ENCODE measurements at regions not wholly inside any gene's neighbourhood (a gene's known extent, or its start where the extent isn't known, plus 50 kb on each side); places are given as distances from the start of the nearest gene placed in this dataset.
A peak's percentile ranks its signal among the peaks of the same experiment; 100 is the strongest.

- no peak overlapping the region for H3K4me3 ChIP-seq (ENCODE audit: low read length)
- H3K27me3 ChIP-seq (ENCODE audit: insufficient read depth, low read length), result no peaks in the 10 kb centered on the region
- no peak overlapping the region for H3K27ac ChIP-seq (ENCODE audit: low read length)
- no peaks in the 10 kb centered on the region for H3K36me3 ChIP-seq (ENCODE audit: insufficient read depth, low read depth, low read length)
- H3K9ac ChIP-seq (ENCODE audit: low read depth, low read length), result no peak overlapping the region
- no peaks in the 10 kb centered on the region for H3K4me1 ChIP-seq (ENCODE audit: insufficient read depth, low read length)
- H3K9me3 ChIP-seq (ENCODE audit: insufficient read depth, low read depth, low read length), result peaks cover 5% of the 10 kb centered on the region
These were observed 120.8 kb downstream of the SOX1 start for GRCh38 chr13:112187527-112188297.

DNA sequence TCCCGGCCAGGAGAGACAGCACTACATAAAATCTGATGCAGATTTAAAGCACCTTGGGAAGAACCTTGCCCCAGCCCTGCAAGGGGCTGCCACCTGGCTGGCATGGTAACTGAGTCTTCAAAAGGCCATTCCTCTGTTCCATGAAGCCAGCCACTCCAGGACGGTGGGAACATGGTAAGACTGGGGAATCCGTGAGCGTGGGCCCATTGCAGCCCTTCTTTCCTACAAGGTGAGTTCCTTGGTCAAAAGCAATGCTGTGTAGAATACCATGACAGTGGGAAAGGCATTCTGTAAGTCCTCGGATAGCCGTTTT is 121.3 kb downstream of the SOX1 start:
- peaks cover 5% of the 10 kb centered on the region for H3K9me3 ChIP-seq (ENCODE audit: insufficient read depth, low read depth, low read length)
- H3K4me1 ChIP-seq (ENCODE audit: insufficient read depth, low read length), result no peaks in the 10 kb centered on the region
- H3K4me3 ChIP-seq (ENCODE audit: low read length), result no peak overlapping the region
- no peaks in the 10 kb centered on the region for H3K27me3 ChIP-seq (ENCODE audit: insufficient read depth, low read length)
- no peaks in the 10 kb centered on the region for H3K36me3 ChIP-seq (ENCODE audit: insufficient read depth, low read depth, low read length)
- H3K9ac ChIP-seq (ENCODE audit: low read depth, low read length), result no peak overlapping the region
- H3K27ac ChIP-seq (ENCODE audit: low read length), result no peak overlapping the region

- Histone ChIP-seq H3K4me1 (ENCODE audit: insufficient read depth, low read length) (no peaks in the 10 kb centered on the region), H3K4me3 (ENCODE audit: low read length) (no peak overlapping the region), H3K27me3 (ENCODE audit: insufficient read depth, low read length) (peaks cover 4% of the 10 kb centered on the region; the same call in 1 of the 2 replicates), H3K9ac (ENCODE audit: low read depth, low read length) (no peak overlapping the region), H3K27ac (ENCODE audit: low read length) (no peak overlapping the region), H3K9me3 (ENCODE audit: insufficient read depth, low read depth, low read length) (peaks cover 5% of the 10 kb centered on the region), H3K36me3 (ENCODE audit: insufficient read depth, low read depth, low read length) (no peaks in the 10 kb centered on the region)
These were observed 126.7 kb downstream of the SOX1 start for GRCh38 chr13:112193463-112194166.

DNA sequence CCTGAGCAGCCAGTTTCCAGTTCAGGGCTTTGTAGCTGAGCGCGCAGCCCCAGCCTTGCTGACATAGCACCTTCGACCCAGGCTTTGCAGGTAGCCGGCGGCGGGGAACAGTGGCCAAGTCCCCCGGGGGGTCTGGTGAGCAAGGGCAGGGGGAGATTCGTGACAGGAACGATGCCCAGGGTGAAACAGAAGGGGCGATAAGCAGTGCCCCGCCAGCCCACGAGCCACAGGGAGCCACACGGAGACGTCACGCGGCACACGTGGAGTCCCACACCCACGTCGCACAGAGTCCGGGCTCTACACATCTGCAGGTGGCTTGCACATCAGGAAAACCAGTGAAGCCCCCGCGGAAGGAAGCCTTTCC is 127.2 kb downstream of the SOX1 start:
- H3K27ac ChIP-seq (ENCODE audit: low read length), result no peak overlapping the region
- no peak overlapping the region for H3K4me3 ChIP-seq (ENCODE audit: low read length)
- H3K9ac ChIP-seq (ENCODE audit: low read depth, low read length), result no peak overlapping the region
- H3K4me1 ChIP-seq (ENCODE audit: insufficient read depth, low read length), result no peaks in the 10 kb centered on the region
- H3K9me3 ChIP-seq (ENCODE audit: insufficient read depth, low read depth, low read length), result peaks cover 5% of the 10 kb centered on the region
- H3K36me3 ChIP-seq (ENCODE audit: insufficient read depth, low read depth, low read length), result no peaks in the 10 kb centered on the region
- peaks cover 4% of the 10 kb centered on the region; the same call in 1 of the 2 replicates for H3K27me3 ChIP-seq (ENCODE audit: insufficient read depth, low read length)

DNA sequence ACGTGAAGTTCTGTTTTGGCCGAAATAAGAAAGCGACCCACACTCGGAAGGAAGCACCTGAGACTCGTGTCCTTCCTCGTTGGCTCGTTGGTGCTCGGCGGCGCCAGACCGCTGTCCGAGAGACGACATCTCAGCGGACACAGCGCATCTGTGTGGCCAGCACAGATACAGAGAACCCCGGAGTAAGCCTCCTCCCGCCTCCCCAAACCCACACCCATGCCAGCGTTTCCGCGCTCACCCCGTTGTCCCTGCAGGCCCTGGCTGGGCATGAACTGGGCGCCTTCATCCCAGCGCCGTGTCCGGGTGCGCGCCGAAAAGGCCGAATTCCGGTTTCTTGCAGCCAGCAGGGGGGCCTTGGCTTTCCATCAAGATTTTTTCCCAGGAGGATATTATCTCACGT is 127.6 kb downstream of the SOX1 start:
- no peaks in the 10 kb centered on the region for H3K4me1 ChIP-seq (ENCODE audit: insufficient read depth, low read length)

GRCh38 chr13:112198396-112199010 is 131.6 kb downstream of the SOX1 start:
- peaks cover 23% of the 10 kb centered on the region for H3K27me3 ChIP-seq (ENCODE audit: insufficient read depth, low read length)

More for the DNA sequence above, 127.6 kb downstream of the SOX1 start:
- peaks cover 5% of the 10 kb centered on the region for H3K9me3 ChIP-seq (ENCODE audit: insufficient read depth, low read depth, low read length)
- H3K27ac ChIP-seq (ENCODE audit: low read length), result no peak overlapping the region
- peaks cover 4% of the 10 kb centered on the region; the same call in 1 of the 2 replicates for H3K27me3 ChIP-seq (ENCODE audit: insufficient read depth, low read length)
- H3K4me3 ChIP-seq (ENCODE audit: low read length), result no peak overlapping the region
- no peaks in the 10 kb centered on the region for H3K36me3 ChIP-seq (ENCODE audit: insufficient read depth, low read depth, low read length)
- H3K9ac ChIP-seq (ENCODE audit: low read depth, low read length), result no peak overlapping the region

DNA sequence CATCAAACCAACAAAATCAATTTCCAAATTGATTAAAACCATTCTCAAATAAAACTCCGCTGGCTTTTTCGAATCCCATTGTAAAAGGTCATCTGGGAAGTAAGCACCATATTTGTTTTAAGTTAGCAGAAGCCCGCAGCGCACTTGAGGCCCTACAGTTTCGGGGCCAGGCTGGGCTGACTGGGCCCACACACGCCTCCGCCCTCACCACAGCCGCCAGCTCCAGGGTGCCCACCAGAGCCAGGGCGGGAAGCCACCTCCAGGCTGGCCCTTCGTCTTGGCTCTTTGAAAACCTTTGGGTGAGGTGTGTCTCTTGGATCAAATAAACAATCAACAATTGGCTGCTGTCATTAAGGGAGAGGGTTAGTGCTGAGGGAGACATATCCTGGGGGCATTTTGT is 133.3 kb downstream of the SOX1 start:
- Histone ChIP-seq H3K9me3 (ENCODE audit: insufficient read depth, low read depth, low read length) (no peaks in the 10 kb centered on the region), H3K36me3 (ENCODE audit: insufficient read depth, low read depth, low read length) (no peaks in the 10 kb centered on the region), H3K27ac (ENCODE audit: low read length) (no peak overlapping the region), H3K27me3 (ENCODE audit: insufficient read depth, low read length) (peaks cover 40% of the 10 kb centered on the region), H3K9ac (ENCODE audit: low read depth, low read length) (no peak overlapping the region), H3K4me1 (ENCODE audit: insufficient read depth, low read length) (peaks cover 6% of the 10 kb centered on the region), H3K4me3 (ENCODE audit: low read length) (no peak overlapping the region)

More at GRCh38 chr13:112198396-112199010, 131.6 kb downstream of the SOX1 start:
- Histone ChIP-seq H3K4me1 (ENCODE audit: insufficient read depth, low read length) (no peaks in the 10 kb centered on the region), H3K4me3 (ENCODE audit: low read length) (no peak overlapping the region), H3K36me3 (ENCODE audit: insufficient read depth, low read depth, low read length) (no peaks in the 10 kb centered on the region), H3K9ac (ENCODE audit: low read depth, low read length) (no peak overlapping the region), H3K27ac (ENCODE audit: low read length) (no peak overlapping the region), H3K9me3 (ENCODE audit: insufficient read depth, low read depth, low read length) (no peaks in the 10 kb centered on the region)

GRCh38 chr13:112202266-112202665 is 135.3 kb downstream of the SOX1 start:
- Histone ChIP-seq H3K9me3 (ENCODE audit: insufficient read depth, low read depth, low read length) (no peaks in the 10 kb centered on the region), H3K9ac (ENCODE audit: low read depth, low read length) (no peak overlapping the region), H3K4me3 (ENCODE audit: low read length) (no peak overlapping the region), H3K27ac (ENCODE audit: low read length) (no peak overlapping the region), H3K27me3 (ENCODE audit: insufficient read depth, low read length) (peaks cover 61% of the 10 kb centered on the region), H3K36me3 (ENCODE audit: insufficient read depth, low read depth, low read length) (no peaks in the 10 kb centered on the region), H3K4me1 (ENCODE audit: insufficient read depth, low read length) (peaks cover 20% of the 10 kb centered on the region)

DNA sequence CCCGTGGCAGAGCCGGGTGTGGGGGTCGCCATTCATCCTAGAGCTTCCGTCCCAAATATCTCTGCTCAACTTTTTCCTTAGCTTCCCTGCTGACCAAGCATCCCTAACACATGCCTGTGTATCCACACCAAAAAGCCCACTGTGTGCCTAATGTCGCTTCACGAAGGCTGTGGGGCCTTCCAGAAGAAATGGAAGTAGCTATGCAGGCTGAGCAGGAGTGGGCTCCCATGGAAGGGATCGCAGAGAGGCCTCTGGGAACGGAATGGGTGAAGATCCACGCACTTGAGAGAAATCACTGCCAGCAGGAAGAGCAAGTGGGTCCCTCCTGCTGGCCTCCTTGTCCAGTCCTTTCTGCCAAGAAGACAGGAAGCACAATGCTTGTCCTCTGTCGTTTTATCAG is 136.0 kb downstream of the SOX1 start:
- H3K9me3 ChIP-seq (ENCODE audit: insufficient read depth, low read depth, low read length), result no peaks in the 10 kb centered on the region
- H3K27me3 ChIP-seq (ENCODE audit: insufficient read depth, low read length), result peaks cover 65% of the 10 kb centered on the region
- no peak overlapping the region for H3K9ac ChIP-seq (ENCODE audit: low read depth, low read length)
- H3K4me3 ChIP-seq (ENCODE audit: low read length), result no peak overlapping the region
- no peak overlapping the region for H3K27ac ChIP-seq (ENCODE audit: low read length)
- peaks cover 25% of the 10 kb centered on the region for H3K4me1 ChIP-seq (ENCODE audit: insufficient read depth, low read length)
- H3K36me3 ChIP-seq (ENCODE audit: insufficient read depth, low read depth, low read length), result no peaks in the 10 kb centered on the region

DNA sequence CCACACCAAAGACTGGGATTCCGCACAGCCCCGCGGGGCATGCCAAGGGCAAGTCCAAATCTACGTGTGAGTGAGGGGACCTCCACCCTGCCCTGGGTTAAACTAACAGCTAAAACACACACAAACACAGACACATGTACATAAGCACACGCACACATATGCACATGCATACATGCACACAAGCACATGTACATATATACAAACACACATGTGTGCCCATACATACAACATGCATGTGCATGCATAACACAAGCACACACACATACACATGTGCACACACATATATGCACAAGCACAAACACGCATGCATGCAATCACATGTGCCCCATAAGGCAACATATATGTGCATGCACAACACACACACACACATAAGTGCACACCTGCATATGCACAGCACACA is 136.7 kb downstream of the SOX1 start:
- H3K4me3 ChIP-seq (ENCODE audit: low read length), result no peak overlapping the region
- peaks cover 25% of the 10 kb centered on the region for H3K4me1 ChIP-seq (ENCODE audit: insufficient read depth, low read length)
- no peak overlapping the region for H3K9ac ChIP-seq (ENCODE audit: low read depth, low read length)
- H3K36me3 ChIP-seq (ENCODE audit: insufficient read depth, low read depth, low read length), result no peaks in the 10 kb centered on the region
- H3K27ac ChIP-seq (ENCODE audit: low read length), result no peak overlapping the region
- H3K9me3 ChIP-seq (ENCODE audit: insufficient read depth, low read depth, low read length), result no peaks in the 10 kb centered on the region
- H3K27me3 ChIP-seq (ENCODE audit: insufficient read depth, low read length), result peaks cover 70% of the 10 kb centered on the region

GRCh38 chr13:112204346-112205327 is 137.7 kb downstream of the SOX1 start:
- Histone ChIP-seq H3K27me3 (ENCODE audit: insufficient read depth, low read length) (peaks cover 78% of the 10 kb centered on the region), H3K27ac (ENCODE audit: low read length) (no peak overlapping the region), H3K36me3 (ENCODE audit: insufficient read depth, low read depth, low read length) (no peaks in the 10 kb centered on the region), H3K4me3 (ENCODE audit: low read length) (peak overlapping the region; percentile 65), H3K9ac (ENCODE audit: low read depth, low read length) (peak overlapping the region; percentile 29; the same call in 1 of the 2 replicates), H3K4me1 (ENCODE audit: insufficient read depth, low read length) (peaks cover 25% of the 10 kb centered on the region), H3K9me3 (ENCODE audit: insufficient read depth, low read depth, low read length) (no peaks in the 10 kb centered on the region)
